ENCODE measurements at regions not wholly inside any gene's neighbourhood (a gene's known extent, or its start where the extent isn't known, plus 50 kb on each side); places are given as distances from the start of the nearest gene placed in this dataset.

GRCh38 chr12:102302553-102302952 lies 104.9 kb upstream of the PMCH start:
- Mint-ChIP-seq H3K9me3 (peaks cover 5% of the 10 kb centered on the region), H3K27me3 (ENCODE audit: low read depth) (no peaks in the 10 kb centered on the region)

GRCh38 chr12:102301547-102301946 lies 103.9 kb upstream of the PMCH start:
- DNase-seq (ENCODE audit: low read depth, low spot score), result no peak
- TF ChIP-seq, protein P1, sequence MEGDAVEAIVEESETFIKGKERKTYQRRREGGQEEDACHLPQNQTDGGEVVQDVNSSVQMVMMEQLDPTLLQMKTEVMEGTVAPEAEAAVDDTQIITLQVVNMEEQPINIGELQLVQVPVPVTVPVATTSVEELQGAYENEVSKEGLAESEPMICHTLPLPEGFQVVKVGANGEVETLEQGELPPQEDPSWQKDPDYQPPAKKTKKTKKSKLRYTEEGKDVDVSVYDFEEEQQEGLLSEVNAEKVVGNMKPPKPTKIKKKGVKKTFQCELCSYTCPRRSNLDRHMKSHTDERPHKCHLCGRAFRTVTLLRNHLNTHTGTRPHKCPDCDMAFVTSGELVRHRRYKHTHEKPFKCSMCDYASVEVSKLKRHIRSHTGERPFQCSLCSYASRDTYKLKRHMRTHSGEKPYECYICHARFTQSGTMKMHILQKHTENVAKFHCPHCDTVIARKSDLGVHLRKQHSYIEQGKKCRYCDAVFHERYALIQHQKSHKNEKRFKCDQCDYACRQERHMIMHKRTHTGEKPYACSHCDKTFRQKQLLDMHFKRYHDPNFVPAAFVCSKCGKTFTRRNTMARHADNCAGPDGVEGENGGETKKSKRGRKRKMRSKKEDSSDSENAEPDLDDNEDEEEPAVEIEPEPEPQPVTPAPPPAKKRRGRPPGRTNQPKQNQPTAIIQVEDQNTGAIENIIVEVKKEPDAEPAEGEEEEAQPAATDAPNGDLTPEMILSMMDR (conservative IDR thresholded peaks at IDR 0.05), result no peak
- H3K4me3 Mint-ChIP-seq, result no peak overlapping the region
- H3K9me3 Mint-ChIP-seq, result peaks cover 5% of the 10 kb centered on the region
- no peak overlapping the region for H3K27ac Mint-ChIP-seq (ENCODE audit: unreplicated experiment)
- no peaks in the 10 kb centered on the region for H3K27me3 Mint-ChIP-seq (ENCODE audit: low read depth)
- no peaks in the 10 kb centered on the region for H3K4me1 Mint-ChIP-seq
- H3K36me3 Mint-ChIP-seq (ENCODE audit: low read depth), result peaks cover 2% of the 10 kb centered on the region

More at GRCh38 chr12:102302553-102302952, 104.9 kb upstream of the PMCH start:
- TF ChIP-seq, protein P1 (conservative IDR thresholded peaks at IDR 0.05), result no peak
- H3K27ac Mint-ChIP-seq (ENCODE audit: unreplicated experiment), result no peak overlapping the region
- no peak overlapping the region for H3K4me3 Mint-ChIP-seq
- no peak for DNase-seq (ENCODE audit: low read depth, low spot score)
- peaks cover 2% of the 10 kb centered on the region for H3K36me3 Mint-ChIP-seq (ENCODE audit: low read depth)
- no peaks in the 10 kb centered on the region for H3K4me1 Mint-ChIP-seq

GRCh38 chr12:102300824-102301461 lies 103.3 kb upstream of the PMCH start:
- TF ChIP-seq, protein P1 (conservative IDR thresholded peaks at IDR 0.05), result peak; percentile 42
- peaks cover 3% of the 10 kb centered on the region for H3K9me3 Mint-ChIP-seq
- H3K36me3 Mint-ChIP-seq (ENCODE audit: low read depth), result no peaks in the 10 kb centered on the region
- H3K4me1 Mint-ChIP-seq, result no peaks in the 10 kb centered on the region
- no peaks in the 10 kb centered on the region for H3K27me3 Mint-ChIP-seq (ENCODE audit: low read depth)
- H3K4me3 Mint-ChIP-seq, result no peak overlapping the region
- H3K27ac Mint-ChIP-seq (ENCODE audit: unreplicated experiment), result no peak overlapping the region
- no peak for DNase-seq (ENCODE audit: low read depth, low spot score)

- Mint-ChIP-seq H3K4me3 (no peak overlapping the region), H3K4me1 (no peaks in the 10 kb centered on the region)
These were observed 102.1 kb upstream of the PMCH start for GRCh38 chr12:102299731-102300130.

DNA sequence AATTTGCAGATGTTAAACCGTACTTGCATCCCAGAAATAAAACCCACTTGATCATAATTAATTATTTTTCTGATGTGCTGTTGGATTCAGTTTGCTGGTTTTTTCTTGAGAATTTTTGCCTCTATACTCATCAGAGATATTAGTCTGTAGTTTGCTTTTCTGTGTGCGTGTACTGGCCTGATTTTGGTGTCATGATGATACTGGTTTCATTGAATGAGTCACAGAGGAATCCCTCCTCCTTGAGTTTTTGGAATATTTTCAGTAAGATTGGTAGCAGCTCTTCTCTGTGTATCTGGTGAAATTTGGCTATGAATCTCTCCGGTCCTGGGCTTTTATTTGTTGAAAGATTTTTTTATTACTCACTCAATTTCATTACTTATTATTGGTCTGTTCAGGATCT lies 100.4 kb upstream of the PMCH start:
- DNase-seq (ENCODE audit: low read depth, low spot score), result no peak
- Mint-ChIP-seq H3K4me1 (no peaks in the 10 kb centered on the region), H3K27me3 (ENCODE audit: low read depth) (no peaks in the 10 kb centered on the region), H3K36me3 (ENCODE audit: low read depth) (no peaks in the 10 kb centered on the region), H3K4me3 (no peak overlapping the region), H3K9me3 (peaks cover 6% of the 10 kb centered on the region), H3K27ac (ENCODE audit: unreplicated experiment) (no peak overlapping the region)
- TF ChIP-seq, protein P1 (conservative IDR thresholded peaks at IDR 0.05), result no peak

More at GRCh38 chr12:102299731-102300130, 102.1 kb upstream of the PMCH start:
- DNase-seq (ENCODE audit: low read depth, low spot score), result no peak
- TF ChIP-seq, protein P1 (conservative IDR thresholded peaks at IDR 0.05), result no peak
- no peaks in the 10 kb centered on the region for H3K27me3 Mint-ChIP-seq (ENCODE audit: low read depth)
- no peaks in the 10 kb centered on the region for H3K36me3 Mint-ChIP-seq (ENCODE audit: low read depth)
- no peak overlapping the region for H3K27ac Mint-ChIP-seq (ENCODE audit: unreplicated experiment)
- peaks cover 6% of the 10 kb centered on the region for H3K9me3 Mint-ChIP-seq

Measured in neural crest cell (in vitro differentiated cells).